IMR-90 (cell line): ENCODE measurements at regions not wholly inside any gene's neighbourhood (a gene's known extent, or its start where the extent isn't known, plus 50 kb on each side); places are given as distances from the start of the nearest gene placed in this dataset.
"Not testable (repeated sequence)": the region's sequence is repeated elsewhere in the genome, so short reads cannot be mapped to it uniquely, and the experiment has no call there.

ENCODE experiments used
- CEBPB ChIP-seq: IDR thresholded peaks from 2 replicates; pipeline ENCODE4 v1.6.1; 2012; ENCODE audit warnings: low read depth, low read length, improper control_type of control experiment
- CTCF ChIP-seq: conservative IDR thresholded peaks from 2 replicates; pipeline ENCODE4 v1.5.1; 2012; ENCODE audit warnings: mild to moderate bottlenecking, low read depth, low read length, improper control_type of control experiment
- FOS ChIP-seq: fragments of 150-350 bp; IDR thresholded peaks from 2 replicates; pipeline ENCODE4 v1.6.1; 2016; ENCODE audit warnings: low read depth, low read length
- MAFK ChIP-seq: IDR thresholded peaks from 2 replicates; pipeline ENCODE4 v1.6.1; 2012; ENCODE audit warnings: low read depth, low read length, improper control_type of control experiment
- MAZ ChIP-seq: IDR thresholded peaks from 2 replicates; pipeline ENCODE4 v1.6.1; 2012; ENCODE audit warnings: low read depth, mild to moderate bottlenecking, low read length, improper control_type of control experiment, moderate library complexity, borderline replicate concordance
- POLR2A ChIP-seq: IDR thresholded peaks from 2 replicates; pipeline ENCODE4 v1.6.1; 2012; ENCODE audit warnings: mild to moderate bottlenecking, low read depth, low read length
- RAD21 ChIP-seq: IDR thresholded peaks from 2 replicates; pipeline ENCODE4 v1.6.1; 2012; ENCODE audit warnings: low read length, improper control_type of control experiment
- RFX5 ChIP-seq: IDR thresholded peaks from 2 replicates; pipeline ENCODE4 v1.8.0; 2012; ENCODE audit warnings: low read depth, mild to moderate bottlenecking, low read length, moderate library complexity
- SMC3 ChIP-seq: fragments of 150-350 bp; IDR thresholded peaks from 2 replicates; pipeline ENCODE4 v1.6.1; 2016; ENCODE audit warnings: low read depth, mild to moderate bottlenecking, antibody characterized with exemption, low read length, moderate library complexity
- USF2 ChIP-seq: fragments of 150-350 bp; IDR thresholded peaks from 2 replicates; pipeline ENCODE4 v1.6.1; 2017; ENCODE audit warnings: mild to moderate bottlenecking, antibody characterized with exemption, low read length, low read depth

- not testable (repeated sequence) for TF ChIP-seq CTCF, MAFK, MAZ, CEBPB, RFX5, RAD21, POLR2A, SMC3, USF2, FOS
Observed at GRCh38 chr14:49031710-49032109, 554.5 kb downstream of the RPS29 start.
